Suprapubic skin (tissue), 4 donors: ENCODE measurements at regions not wholly inside any gene's neighbourhood (a gene's known extent, or its start where the extent isn't known, plus 50 kb on each side); places are given as distances from the start of the nearest gene placed in this dataset.

Experiments
- DNase-seq, 2 donors: peaks; one replicate each; pipeline ENCODE4 v3.0.0-alpha.2; 2019; ENCODE audit warnings: low spot score in 2 of 2
- H3K27ac ChIP-seq: fragments of 200-600 bp; sonication (generic); one replicate; pipeline ENCODE4 v1.5.1; 2019
- H3K27me3 ChIP-seq: fragments of 200-600 bp; sonication (generic); one replicate; pipeline ENCODE4 v1.5.1; 2019
- H3K36me3 ChIP-seq: fragments of 200-600 bp; sonication (generic); one replicate; pipeline ENCODE4 v1.5.1; 2019
- H3K4me1 ChIP-seq: fragments of 200-600 bp; sonication (generic); one replicate; pipeline ENCODE4 v1.5.1; 2019
- H3K4me3 ChIP-seq: fragments of 200-600 bp; sonication (generic); one replicate; pipeline ENCODE4 v1.5.1; 2019; ENCODE audit warnings: mild to moderate bottlenecking
- H3K9me3 ChIP-seq: fragments of 200-600 bp; sonication (generic); one replicate; pipeline ENCODE4 v1.5.1; 2019
- EP300 ChIP-seq: sonication (generic); formaldehyde crosslinking; IDR thresholded peaks from one replicate; pipeline ENCODE4 v1.6.1; 2017; ENCODE audit warnings: antibody characterized with exemption
- POLR2A ChIP-seq, 2 donors: fragments of 450-650 bp; IDR thresholded peaks; one replicate each; pipeline ENCODE4 v1.6.1; 2017; ENCODE audit warnings: antibody characterized with exemption in 2 of 2, mild to moderate bottlenecking in 2 of 2, moderate library complexity in 2 of 2
- POLR2AphosphoS5 ChIP-seq, 3 donors: sonication (generic); formaldehyde crosslinking; IDR thresholded peaks; one replicate each; pipeline ENCODE4 v1.6.1; 2017; ENCODE audit warnings: antibody characterized with exemption in 3 of 3
- WGBS: methylation state at CpG from one replicate; pipeline ENCODE4 v1.1.5; 2018; 5-methylcytosine and 5-hydroxymethylcytosine counted together
- TF ChIP-seq, protein P1 (sequence below), 2 donors: fragments of 200-600 bp in 1 of 2; fragments of 450-650 bp in 1 of 2; sonication (generic) in 1 of 2; IDR thresholded peaks; one replicate each; pipeline ENCODE4 v1.5.1; 2016 to 2019; ENCODE audit warnings: antibody characterized with exemption in 2 of 2, mild to moderate bottlenecking in 1 of 2, moderate library complexity in 1 of 2

DNA sequence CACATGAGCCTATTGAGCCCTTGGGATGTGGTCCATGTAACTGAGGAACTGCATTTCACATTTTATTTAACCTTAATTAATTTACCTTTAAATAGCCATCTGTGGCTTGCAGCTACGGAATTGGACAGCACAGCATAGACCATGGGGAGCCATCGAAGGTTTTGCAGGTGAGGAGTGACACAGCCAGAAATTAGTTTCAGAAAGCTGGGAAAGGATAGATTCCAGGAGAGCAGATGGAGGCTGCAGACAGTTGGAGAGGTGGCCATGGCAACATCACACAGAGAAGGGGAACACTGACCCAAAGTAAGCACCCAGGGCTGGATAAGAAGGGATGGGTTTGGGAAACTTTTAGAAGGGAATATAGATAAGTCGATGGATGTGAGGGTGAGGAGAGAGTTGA is 100.1 kb upstream of the SLC6A11 start:
- no peak overlapping the region for H3K27ac ChIP-seq
- no peaks in the 10 kb centered on the region for H3K36me3 ChIP-seq
- 93% methylated on average over 3 of the region's 3 CpGs for WGBS
- H3K9me3 ChIP-seq: no peaks in the 10 kb centered on the region
- DNase-seq: no peak
- H3K27me3 ChIP-seq: peaks cover 38% of the 10 kb centered on the region
- H3K4me3 ChIP-seq: no peak overlapping the region
- no peak for TF ChIP-seq EP300
- TF ChIP-seq, protein P1, sequence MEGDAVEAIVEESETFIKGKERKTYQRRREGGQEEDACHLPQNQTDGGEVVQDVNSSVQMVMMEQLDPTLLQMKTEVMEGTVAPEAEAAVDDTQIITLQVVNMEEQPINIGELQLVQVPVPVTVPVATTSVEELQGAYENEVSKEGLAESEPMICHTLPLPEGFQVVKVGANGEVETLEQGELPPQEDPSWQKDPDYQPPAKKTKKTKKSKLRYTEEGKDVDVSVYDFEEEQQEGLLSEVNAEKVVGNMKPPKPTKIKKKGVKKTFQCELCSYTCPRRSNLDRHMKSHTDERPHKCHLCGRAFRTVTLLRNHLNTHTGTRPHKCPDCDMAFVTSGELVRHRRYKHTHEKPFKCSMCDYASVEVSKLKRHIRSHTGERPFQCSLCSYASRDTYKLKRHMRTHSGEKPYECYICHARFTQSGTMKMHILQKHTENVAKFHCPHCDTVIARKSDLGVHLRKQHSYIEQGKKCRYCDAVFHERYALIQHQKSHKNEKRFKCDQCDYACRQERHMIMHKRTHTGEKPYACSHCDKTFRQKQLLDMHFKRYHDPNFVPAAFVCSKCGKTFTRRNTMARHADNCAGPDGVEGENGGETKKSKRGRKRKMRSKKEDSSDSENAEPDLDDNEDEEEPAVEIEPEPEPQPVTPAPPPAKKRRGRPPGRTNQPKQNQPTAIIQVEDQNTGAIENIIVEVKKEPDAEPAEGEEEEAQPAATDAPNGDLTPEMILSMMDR (IDR thresholded peaks at IDR 0.05): no peak
- no peak for TF ChIP-seq POLR2AphosphoS5 (IDR thresholded peaks at IDR 0.05)
- no peak for TF ChIP-seq POLR2A (IDR thresholded peaks at IDR 0.05)
- no peaks in the 10 kb centered on the region for H3K4me1 ChIP-seq

DNA sequence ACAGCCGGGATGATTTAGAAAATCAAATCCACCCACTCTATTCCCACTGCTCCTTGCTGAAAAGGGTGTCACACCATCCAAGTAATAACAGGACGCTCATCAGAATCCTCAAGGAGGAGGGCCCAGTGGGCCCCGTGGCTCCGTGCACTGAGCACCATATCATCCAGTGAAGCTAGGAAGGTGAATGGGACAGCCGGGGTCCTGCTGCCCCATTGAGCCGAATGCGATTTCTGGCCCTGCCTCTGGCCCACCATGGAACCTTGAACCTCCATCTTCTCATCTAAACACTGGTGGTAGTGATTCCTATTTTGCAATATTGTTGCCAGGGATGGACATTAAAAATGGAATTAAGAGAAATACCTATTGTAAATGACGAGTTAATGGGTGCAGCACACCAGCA is 99.1 kb upstream of the SLC6A11 start:
- H3K36me3 ChIP-seq: no peaks in the 10 kb centered on the region
- peaks cover 29% of the 10 kb centered on the region for H3K27me3 ChIP-seq
- TF ChIP-seq, protein P1 (IDR thresholded peaks at IDR 0.05): no peak
- no peak for TF ChIP-seq POLR2AphosphoS5 (IDR thresholded peaks at IDR 0.05)
- no peak for TF ChIP-seq EP300
- TF ChIP-seq POLR2A (IDR thresholded peaks at IDR 0.05): no peak
- no peak overlapping the region for H3K27ac ChIP-seq
- H3K4me3 ChIP-seq: no peak overlapping the region
- DNase-seq: no peak
- H3K9me3 ChIP-seq: no peaks in the 10 kb centered on the region
- H3K4me1 ChIP-seq: no peaks in the 10 kb centered on the region
- WGBS: 87% methylated on average over 8 of the region's 8 CpGs

DNA sequence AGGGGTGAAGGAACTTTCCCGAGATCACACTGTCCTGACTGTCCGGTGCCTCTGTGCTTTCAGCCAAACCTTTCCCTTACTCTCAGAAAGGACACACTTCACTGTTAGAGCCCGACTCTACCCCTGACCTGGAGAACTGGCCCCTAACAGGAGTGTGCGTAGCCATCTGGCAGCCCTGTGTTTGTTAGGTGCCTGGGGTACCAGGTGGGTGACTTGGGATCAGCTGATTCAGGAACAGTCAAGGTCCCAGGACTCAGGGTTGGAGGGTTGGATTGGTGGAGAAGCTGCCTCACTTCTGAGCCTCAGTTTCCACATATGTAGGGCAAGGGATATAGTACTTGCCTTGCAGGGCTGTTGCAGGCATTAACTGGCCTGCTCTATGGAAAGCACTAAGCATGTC is 98.3 kb upstream of the SLC6A11 start:
- no peaks in the 10 kb centered on the region for H3K36me3 ChIP-seq
- H3K4me1 ChIP-seq: no peaks in the 10 kb centered on the region
- DNase-seq: no peak
- TF ChIP-seq, protein P1 (IDR thresholded peaks at IDR 0.05): no peak
- no peak overlapping the region for H3K4me3 ChIP-seq
- H3K27ac ChIP-seq: no peak overlapping the region
- peaks cover 21% of the 10 kb centered on the region for H3K27me3 ChIP-seq
- no peaks in the 10 kb centered on the region for H3K9me3 ChIP-seq
- 87% methylated on average over 4 of the region's 4 CpGs for WGBS

DNA sequence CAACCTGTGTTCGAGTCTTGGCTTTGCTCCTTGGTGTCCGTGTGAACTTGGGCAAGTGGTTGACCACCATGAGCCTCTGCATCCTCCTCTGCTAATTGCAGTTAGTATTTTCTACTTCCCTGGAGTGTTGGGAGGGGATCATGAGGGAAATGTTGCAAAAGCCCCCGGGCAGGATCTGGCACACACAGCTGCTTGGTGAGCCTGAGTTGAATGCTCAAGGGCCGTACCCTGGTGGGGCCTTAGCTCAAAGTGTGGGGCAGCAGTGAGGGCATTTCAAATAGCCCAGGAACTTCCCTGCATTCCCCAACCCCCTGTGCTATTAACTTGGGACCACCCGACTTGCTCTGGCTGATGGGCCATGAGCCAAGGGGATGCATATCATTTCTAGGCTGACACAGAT is 94.9 kb upstream of the SLC6A11 start:
- no peaks in the 10 kb centered on the region for H3K9me3 ChIP-seq
- WGBS: 77% methylated on average over 5 of the region's 5 CpGs
- no peaks in the 10 kb centered on the region for H3K4me1 ChIP-seq
- no peaks in the 10 kb centered on the region for H3K36me3 ChIP-seq
- peaks cover 7% of the 10 kb centered on the region for H3K27me3 ChIP-seq
- no peak overlapping the region for H3K27ac ChIP-seq
- TF ChIP-seq POLR2A (IDR thresholded peaks at IDR 0.05): no peak
- DNase-seq: no peak
- no peak overlapping the region for H3K4me3 ChIP-seq

DNA sequence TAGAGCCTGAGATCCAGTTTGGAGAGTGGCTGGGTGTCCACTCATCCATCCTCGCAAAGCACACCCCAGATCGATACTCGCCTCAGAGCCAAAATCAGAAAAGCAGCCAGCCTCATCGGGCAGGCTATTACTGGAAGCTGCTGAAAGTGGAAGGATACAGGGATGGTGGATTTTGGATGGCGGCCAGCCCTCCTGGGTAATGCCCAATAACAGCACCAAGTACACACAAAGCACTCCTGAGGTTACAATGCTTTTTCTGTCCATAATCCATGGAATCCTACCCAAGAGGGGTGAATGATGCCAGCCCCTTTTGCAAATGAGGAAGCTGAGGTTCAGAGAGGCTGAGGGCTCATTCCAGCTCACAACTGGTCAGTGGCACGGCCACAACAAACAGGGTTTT is 93.1 kb upstream of the SLC6A11 start:
- H3K4me1 ChIP-seq: no peaks in the 10 kb centered on the region
- TF ChIP-seq, protein P1 (IDR thresholded peaks at IDR 0.05): no peak
- TF ChIP-seq POLR2A (IDR thresholded peaks at IDR 0.05) (no peak), EP300 (no peak), POLR2AphosphoS5 (IDR thresholded peaks at IDR 0.05) (no peak)
- H3K27me3 ChIP-seq: peaks cover 7% of the 10 kb centered on the region
- DNase-seq: no peak
- H3K4me3 ChIP-seq: no peak overlapping the region
- no peak overlapping the region for H3K27ac ChIP-seq
- H3K36me3 ChIP-seq: no peaks in the 10 kb centered on the region
- 75% methylated on average over 4 of the region's 6 CpGs for WGBS
- H3K9me3 ChIP-seq: no peaks in the 10 kb centered on the region

DNA sequence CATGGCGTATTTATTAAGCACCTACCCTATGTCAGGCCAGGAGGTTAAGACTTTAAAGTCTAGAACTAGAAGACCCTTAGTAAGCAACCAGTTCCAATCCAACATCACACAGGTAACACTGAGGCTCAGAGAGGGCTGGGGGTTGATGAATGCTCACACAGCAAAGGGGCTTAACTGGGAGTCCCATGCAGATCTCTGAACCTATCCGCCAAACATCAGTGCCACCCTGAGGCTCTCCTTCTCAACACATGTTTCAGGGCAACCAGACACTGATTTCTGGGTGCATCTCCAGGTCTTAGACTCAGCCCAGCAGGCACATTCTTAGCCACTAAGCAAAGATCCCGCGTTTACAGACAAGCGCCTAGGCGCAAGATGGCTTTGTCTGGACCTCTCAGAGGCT is 92.0 kb upstream of the SLC6A11 start:
- TF ChIP-seq POLR2AphosphoS5 (IDR thresholded peaks at IDR 0.05) (no peak), POLR2A (IDR thresholded peaks at IDR 0.05) (no peak), EP300 (no peak)
- TF ChIP-seq, protein P1 (IDR thresholded peaks at IDR 0.05): no peak
- WGBS: 80% methylated on average over 6 of the region's 6 CpGs
- DNase-seq: no peak
- H3K4me3 ChIP-seq: no peak overlapping the region
- H3K27me3 ChIP-seq: peaks cover 9% of the 10 kb centered on the region
- no peaks in the 10 kb centered on the region for H3K36me3 ChIP-seq
- no peak overlapping the region for H3K27ac ChIP-seq
- no peaks in the 10 kb centered on the region for H3K4me1 ChIP-seq
- no peaks in the 10 kb centered on the region for H3K9me3 ChIP-seq
